GM12875 (cell line): ENCODE measurements at regions not wholly inside any gene's neighbourhood (a gene's known extent, or its start where the extent isn't known, plus 50 kb on each side); places are given as distances from the start of the nearest gene placed in this dataset.

Experiments
- H3K4me3 ChIP-seq: one replicate; pipeline ENCODE4 v1.5.1; 2011; ENCODE audit warnings: low read depth, low read length, control low read depth
- CTCF ChIP-seq: IDR thresholded peaks from 2 replicates; pipeline ENCODE4 v1.5.1; 2011; ENCODE audit warnings: low read depth, mild to moderate bottlenecking, control low read depth, inconsistent platforms, low read length, moderate library complexity, borderline replicate concordance; ENCODE audit not compliant: insufficient read depth

GRCh38 chr17:77611791-77612502 is 346.6 kb upstream of the TNRC6C start:
- H3K4me3 ChIP-seq = no peak overlapping the region
- no peak for TF ChIP-seq CTCF

GRCh38 chr17:77613218-77613617 is 345.3 kb upstream of the TNRC6C start:
- H3K4me3 ChIP-seq = no peak overlapping the region
- TF ChIP-seq CTCF = no peak

- TF ChIP-seq CTCF = no peak
- H3K4me3 ChIP-seq = no peak overlapping the region
These were observed 344.9 kb upstream of the TNRC6C start for GRCh38 chr17:77613627-77614026.

GRCh38 chr17:77615703-77616253 is 342.7 kb upstream of the TNRC6C start:
- no peak for TF ChIP-seq CTCF

DNA sequence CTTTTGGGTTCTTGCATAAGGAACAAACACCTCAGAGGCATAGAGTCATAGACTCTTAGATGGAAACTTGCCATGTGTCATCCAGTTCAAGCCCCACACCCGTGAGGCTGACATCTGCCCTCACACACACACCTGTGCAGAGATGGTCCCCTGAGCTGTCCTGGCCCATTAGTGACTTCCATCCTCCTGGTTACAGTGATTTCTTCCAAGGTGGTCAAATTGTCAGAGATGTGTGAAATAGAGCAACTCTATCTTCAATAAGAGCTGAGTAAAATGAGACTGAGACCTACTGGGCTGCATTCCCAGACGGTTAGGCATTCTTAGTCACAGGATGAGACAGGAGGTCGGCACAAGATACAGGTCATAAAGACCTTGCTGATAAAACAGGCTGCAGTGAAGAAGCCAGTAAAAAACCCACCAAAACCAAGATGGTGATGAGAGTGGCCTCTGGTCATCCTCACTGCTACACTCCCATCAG is 342.2 kb upstream of the TNRC6C start:
- no peak overlapping the region for H3K4me3 ChIP-seq
- no peak for TF ChIP-seq CTCF

More at GRCh38 chr17:77615703-77616253, 342.7 kb upstream of the TNRC6C start:
- no peak overlapping the region for H3K4me3 ChIP-seq

DNA sequence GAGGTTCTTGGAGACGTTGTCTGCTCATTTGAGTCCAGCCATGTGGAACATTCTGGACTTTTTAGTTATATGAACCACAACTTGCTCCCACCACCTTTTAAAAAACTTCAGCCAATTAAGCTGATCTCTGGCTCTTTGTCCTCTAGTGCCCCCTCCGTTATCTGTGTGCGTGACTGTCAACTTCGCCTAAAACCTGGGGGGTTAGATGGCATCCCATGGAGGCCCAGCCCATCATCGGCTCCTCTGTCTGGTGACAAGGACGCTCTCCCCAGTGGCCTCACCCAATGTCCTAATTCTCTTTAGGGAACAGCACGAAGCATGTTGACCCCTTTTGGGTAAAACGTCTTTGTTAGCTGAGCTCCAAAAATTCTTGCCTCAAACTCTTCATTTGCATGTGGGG is 341.0 kb upstream of the TNRC6C start:
- no peak overlapping the region for H3K4me3 ChIP-seq

More for the DNA sequence above, 341.0 kb upstream of the TNRC6C start:
- TF ChIP-seq CTCF = no peak
